NCI-H2081 treated with DMSO at 0.1 percent for 48 hours (cell line): ENCODE measurements at regions not wholly inside any gene's neighbourhood (a gene's known extent, or its start where the extent isn't known, plus 50 kb on each side); places are given as distances from the start of the nearest gene placed in this dataset.
"Not testable (repeated sequence)": the region's sequence is repeated elsewhere in the genome, so short reads cannot be mapped to it uniquely, and the experiment has no call there.

Experiments used
- DNase-seq: peaks from one replicate; lab custom pipeline; 2025; lab: John Stamatoyannopoulos, UW

DNA sequence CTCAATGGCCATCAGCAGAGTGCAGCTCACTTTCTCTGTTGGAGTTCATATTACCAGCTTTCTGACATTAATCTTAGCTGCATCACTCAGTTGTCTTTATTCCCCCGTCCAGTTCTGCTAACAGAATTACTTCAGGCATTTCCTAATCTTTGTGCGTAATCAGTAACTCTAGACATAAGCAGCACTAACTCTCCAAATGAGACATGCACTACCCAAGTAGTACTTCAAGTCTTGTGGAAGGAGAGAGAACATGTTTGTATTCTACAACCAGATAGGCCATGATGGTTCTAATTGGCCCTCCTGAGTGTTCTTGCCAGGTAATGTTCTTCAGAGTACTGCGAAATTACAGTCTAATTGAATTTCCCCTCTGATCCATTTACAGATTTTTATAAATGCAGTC, 448.5 kb upstream of the RPS6KA3 start:
- no peak for DNase-seq

DNA sequence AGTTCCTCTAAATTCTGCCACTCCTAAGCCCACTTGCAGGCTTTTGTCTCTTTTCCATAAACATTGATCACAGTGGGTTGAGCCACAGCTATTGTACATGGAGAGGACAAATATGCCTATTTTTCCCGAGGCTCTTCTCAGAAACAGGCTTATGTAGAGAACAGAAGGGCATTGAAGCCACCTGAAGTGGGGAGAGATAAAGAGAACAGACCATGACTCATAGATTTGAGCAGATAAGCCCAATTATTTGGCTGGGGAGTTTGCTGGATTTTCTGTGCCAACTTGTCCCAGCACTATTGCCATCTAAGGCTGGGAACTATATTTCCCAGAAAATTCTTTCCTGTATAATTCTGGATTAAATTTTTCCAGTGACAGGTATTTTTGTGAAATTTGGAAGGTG, 446.1 kb upstream of the RPS6KA3 start:
- DNase-seq, result no peak

DNA sequence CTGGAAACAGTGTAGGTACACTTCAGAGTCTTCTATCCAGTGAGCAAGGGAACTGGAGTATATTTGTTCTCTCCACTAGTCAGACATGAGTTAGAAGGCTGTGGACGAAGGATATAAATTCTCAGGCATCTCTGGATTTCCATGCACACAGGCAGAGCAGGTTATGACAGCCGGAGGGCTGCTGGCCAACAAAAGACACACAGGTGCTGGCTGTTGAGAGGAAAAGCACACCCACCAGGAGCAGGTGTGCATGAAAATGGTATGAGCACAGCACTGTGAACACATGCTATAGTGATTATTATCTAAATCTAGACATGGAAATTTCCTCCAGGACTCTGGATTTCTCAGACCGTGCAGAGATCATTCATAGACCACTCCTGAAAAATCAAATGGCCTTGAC, 444.7 kb upstream of the RPS6KA3 start:
- DNase-seq, result no peak

DNA sequence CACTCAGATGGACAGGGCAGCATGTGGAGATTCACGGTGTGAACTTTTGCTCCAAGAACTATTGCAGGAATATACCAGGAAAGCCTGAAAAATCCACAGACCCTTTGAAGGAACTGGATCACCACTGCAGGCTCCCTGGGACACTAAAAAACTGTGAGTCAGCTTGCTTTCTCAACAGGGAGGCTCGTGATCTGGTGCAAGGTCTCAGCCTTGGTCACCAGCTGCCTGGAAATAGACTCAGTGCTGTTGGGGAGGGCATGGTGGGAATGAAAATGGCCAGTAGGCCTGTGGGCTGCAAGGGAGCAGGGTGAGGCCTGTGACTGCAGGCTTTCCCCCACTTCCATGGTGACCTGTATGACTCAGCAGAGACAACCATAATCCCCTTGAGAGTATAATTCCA, 426.4 kb upstream of the RPS6KA3 start:
- DNase-seq, result no peak

DNA sequence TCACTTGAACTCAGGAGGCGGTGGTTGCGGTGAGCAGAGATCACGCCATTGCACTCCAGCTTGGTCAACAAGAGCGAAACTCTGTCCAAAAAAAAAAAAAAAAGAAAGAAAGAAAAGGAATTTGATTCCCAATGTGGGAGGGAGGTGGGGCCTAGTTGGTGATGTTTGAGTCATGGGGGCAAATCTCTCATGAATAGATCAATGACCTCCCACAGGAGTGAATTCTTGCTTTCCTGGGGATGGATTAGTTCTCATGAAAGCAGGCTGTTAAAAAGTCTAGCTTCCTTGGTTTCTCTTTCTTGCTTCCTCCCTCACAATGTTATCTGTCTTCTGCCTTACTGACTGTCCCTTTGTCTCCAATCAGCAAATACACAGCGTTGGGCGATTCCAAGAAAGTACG, 419.5 kb upstream of the RPS6KA3 start:
- no peak for DNase-seq

DNA sequence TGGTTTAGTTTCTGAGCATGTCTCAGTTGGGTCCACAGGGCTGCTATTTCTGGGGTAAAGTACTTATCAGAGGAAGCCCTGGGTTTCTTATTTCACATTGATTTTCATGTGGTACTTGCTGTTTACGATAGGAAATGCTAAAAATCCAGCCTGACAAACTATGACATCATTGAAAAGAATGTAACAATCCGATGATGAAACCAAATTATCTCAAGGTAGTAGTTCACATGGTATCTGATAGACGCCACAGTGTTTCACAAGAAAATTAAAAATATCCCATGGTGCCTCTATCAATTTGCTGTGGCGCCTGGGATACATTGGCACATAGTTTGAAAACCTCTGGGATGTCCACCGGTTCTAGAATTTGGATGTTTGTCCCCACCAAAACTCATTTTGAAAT, 418.9 kb upstream of the RPS6KA3 start:
- no peak for DNase-seq

DNA sequence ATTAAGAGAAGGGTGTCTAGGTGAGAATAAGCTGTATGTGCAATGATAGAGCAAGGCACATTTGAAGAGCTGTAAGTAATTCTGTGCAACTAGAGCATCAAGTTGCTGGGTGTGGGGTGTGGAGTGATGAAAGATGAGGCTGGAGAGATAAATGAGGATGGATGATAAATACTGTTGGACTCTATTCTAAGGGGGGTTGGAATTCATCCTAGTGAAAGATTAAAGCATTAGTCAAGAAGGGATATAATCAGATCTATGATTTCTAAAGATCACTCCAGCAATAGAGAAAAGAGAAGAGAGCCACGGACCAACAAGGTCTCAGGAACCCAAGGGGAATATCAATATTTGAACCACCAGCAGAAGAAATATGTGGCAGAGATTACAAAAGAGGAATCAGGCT, 415.0 kb upstream of the RPS6KA3 start:
- DNase-seq, result no peak

DNA sequence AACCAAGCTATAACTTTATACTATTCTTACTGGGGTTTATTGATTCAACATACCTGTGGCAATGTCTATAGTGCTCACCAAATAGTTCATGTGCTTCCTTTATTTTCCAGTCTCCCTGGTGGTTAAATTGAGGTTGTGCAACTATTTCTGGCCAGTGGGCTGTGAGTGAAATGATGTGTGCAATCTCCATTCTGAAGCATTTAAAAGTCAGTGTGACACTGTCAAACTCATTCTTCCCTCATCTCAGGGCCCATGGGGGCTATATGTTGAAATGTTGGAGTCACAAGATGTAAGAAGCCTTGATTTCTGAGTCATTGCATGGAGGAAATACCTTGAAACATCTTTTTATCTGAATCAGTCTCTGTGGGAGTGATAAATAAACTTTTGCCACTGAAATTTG, 414.3 kb upstream of the RPS6KA3 start:
- DNase-seq, result no peak

DNA sequence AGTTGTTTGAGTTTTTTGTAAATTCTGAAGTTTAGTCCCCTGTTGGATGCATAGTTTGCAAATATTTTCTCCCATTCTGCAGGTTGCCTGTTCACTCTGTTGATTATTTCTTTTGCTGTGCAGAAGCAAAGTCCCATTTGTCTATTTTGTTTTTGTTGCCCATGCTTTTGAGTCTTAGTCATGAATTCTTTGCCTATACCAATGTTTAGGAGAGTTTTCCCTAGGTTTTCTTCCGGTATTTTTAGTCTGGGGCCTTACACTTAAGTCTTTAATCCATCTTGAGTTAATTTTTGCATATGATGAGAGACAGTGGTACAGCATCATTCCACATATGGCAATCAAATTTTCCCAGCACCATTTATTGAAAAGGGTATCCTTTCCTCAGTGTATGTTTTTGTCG, 405.8 kb upstream of the RPS6KA3 start:
- DNase-seq, result no peak

DNA sequence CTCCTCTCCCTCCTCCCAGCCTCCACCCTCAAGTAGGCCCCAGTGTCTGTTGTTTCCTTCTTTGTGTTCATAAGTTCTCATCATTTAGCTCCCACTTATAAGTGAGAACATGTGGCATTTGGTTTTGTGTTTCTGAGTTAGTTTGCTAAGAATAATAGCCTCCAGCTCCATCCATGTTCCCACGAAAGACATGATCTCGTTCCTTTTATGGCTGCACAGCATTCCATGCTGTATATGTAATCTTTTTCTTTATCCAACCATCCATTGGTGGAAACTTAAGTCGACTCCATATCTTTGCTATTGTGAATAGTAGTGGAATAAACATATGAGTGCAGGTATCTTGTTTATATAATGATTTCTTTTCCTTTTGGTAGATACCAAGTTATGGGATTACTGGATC, 405.0 kb upstream of the RPS6KA3 start:
- not testable (repeated sequence) for DNase-seq

DNA sequence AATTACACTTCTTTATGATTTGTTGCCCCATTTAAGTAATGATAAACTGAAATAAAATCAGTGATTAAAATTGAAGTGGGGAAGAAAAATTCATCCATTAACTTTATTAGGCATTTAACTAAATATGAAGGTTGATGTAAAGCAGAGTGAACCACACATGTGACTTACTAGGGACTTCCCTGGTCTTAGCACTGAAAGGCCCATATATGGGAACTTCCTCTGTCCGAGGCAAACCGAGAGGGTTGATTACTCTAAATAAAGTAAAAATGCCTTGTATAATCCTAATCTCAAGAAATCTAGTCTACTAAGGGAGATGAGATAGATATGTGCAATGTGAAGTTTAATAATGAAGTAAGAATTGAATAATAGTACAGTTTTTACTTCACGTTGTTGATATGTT, 403.9 kb upstream of the RPS6KA3 start:
- DNase-seq, result no peak

DNA sequence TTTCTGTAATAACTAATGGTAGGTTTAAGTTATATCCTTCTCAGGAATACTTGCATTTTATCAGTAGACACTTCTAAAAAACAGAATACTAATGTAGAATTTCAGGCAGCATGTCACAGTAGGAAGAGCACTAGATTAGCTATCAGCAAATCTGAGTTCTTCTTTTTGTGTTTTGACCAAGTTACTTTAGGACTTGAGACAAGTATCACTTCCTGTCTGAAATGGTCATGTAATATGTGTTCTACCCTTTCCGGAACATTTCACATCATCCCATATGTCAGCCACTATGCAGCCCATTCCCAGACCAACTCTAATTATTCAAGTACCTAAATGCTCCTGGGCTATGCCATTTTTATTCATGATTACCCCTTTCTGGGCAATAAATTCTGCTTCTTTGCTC, 401.8 kb upstream of the RPS6KA3 start:
- no peak for DNase-seq

DNA sequence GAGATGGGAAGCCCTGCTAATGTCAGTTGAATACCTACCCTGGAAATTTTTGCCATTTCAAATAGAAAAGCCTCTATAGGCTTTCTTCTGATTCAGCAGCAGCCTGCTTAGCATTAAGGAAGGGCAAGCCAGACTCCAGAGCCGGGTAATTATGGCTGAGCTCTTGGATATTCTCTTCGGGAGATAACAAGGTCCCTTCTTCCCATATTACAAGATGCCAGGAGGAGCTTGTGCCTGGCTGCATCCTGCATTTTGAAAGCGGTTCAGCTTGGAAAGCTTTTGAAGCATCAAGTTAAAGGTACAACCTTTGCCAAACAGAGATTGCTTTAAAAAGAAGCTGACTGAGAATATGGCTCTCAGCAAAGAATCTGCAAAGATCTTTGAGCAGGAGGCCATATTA, 399.6 kb upstream of the RPS6KA3 start:
- no peak for DNase-seq

DNA sequence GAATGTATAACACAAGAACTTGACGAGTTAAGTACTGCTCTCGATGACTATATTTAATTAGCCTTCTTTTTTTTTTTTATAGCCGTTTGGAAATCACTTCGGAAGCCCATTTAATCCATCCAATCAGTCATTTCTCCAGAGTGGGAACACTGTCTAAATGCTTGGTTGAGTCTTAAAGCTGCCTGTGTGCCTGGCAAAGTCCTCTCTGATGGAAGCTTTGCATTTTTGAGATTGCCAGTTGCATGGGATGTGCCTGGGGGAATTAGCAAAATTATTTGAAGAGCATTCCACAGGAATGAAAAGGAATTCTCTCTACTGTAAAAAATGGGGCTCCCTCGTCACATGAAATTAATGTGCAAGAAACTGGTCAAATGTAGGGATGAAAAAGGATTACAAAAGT, 398.8 kb upstream of the RPS6KA3 start:
- no peak for DNase-seq

DNA sequence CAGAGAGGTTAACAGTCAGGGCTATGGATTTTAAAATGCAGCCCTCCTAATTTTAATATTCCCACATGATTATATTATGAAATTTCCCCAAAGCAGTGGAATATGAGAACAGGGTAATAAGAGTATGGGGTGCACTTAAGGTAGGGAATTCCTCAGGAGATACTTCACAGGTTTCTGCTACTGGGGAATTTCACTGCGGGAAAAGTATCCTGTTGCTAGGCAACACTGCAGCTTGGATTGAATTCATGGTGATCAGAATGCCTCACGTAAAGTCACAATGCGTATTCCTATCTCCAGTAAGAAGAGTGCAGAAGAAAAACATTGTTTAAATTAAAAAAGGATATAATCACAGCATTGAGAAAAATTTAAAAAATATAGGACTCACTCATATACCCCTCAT, 398.1 kb upstream of the RPS6KA3 start:
- no peak for DNase-seq

DNA sequence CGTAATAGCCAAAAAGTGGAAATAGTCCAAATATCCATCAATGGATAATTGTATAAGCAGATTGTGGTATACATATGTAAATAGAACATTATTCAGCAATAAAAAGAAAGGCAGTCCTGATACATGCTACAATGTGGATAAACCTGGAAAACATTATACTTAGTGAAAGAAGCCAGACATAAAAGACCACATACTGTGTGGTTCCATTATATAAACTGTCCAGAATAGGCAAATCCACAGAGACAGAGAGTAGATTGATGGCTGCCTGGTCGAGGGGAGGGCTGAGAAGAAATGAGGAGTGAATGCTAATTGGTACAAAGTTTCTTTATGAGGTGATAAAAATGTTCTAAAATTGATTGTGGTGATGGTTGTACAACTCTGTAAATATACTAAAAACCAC, 397.4 kb upstream of the RPS6KA3 start:
- no peak for DNase-seq

DNA sequence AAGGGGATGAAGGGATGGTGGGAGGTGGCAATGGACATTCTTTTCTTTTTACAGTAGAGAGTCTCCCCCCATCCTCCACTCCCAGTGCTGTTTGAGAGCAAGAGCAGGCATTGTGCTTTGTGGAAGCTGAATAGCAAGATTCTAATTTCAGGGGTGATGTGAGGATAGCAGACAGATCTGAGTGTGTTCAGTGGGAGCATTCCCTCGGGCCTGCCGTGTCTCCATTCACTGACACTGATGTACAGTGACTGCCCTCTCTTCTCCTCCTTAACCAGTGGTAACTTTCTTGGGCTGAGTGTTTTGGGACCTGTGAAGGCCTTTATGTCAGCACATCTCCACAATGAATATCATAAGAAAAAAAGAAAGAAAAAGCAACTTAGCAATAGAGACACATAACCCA, 396.6 kb upstream of the RPS6KA3 start:
- no peak for DNase-seq

DNA sequence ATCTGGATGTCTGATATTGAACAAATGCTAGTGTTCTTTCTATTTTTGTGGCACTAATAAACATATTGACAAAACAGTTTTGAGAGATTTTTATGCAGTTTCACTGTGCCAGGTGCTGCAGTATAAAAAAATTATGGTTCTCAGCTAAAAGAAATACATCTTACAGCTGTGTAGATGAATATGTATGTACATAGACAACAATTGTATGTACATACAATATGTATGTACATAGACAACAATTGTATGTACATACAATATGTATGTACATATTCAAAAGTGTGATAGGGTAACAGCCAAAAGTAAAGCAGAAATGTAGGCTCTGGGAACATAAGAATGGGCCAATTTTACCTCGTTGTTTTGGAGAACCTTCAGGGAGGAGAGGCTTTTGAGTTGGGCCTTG, 390.0 kb upstream of the RPS6KA3 start:
- no peak for DNase-seq

DNA sequence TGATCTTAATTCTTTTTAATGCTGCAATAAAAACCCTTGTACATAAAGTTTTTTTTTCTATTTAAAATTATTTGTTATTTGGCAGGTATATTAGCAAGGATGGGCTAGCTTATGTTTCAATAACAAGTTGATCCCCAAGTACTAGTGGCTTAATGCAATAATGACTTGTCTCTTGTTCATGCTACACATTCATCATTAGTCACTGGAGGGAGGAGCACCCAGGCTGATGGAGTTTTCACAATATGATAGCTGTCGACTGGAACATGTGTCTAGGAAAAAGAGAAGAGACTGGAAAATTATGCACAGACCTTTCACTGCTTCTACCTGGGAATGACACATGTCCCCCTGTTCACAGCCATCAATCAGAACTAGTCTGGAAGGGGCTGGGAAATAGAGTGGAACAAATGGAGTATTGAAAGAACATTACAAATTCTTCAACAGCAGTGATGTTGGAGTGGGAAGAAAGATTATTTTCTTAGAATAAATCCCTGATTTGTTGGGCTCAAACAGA, 387.9 kb upstream of the RPS6KA3 start:
- no peak for DNase-seq

DNA sequence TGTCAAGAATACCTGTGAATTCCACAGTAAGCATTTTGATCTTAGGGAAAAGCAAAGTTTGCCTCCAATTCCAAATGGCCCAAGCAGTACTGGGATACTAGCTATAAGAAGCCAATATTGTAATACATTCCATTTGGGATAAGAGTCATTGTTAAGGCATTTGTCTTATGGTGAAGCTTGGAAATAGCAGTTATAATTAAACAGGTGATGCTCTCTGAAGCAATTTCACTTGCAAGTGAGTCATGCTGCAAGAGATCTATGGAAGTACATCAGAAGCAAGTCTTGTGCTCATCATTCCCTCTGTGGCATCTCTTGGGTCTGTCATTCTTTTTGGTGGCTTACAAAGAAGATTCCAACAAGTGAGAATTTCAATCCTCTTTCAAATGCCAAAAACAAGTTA, 386.4 kb upstream of the RPS6KA3 start:
- no peak for DNase-seq

DNA sequence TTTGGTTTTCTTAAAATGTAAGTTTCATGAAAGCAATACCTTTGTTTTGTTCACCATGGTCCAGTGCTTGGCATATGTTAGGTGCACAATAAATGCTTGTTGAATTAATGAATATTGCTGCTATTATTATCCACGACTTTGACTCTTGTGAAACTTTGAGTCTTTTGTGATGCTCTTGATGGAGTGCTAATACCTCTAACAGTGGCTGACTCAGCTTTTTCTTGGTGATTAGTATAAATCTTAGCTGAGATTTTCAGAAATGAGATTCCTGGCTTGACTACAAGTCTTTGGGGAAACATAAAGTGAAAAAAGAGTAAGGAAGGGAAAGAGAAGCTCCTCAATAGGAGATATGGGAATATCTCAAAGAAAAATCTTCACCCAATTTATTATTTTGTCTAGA, 375.2 kb upstream of the RPS6KA3 start:
- DNase-seq, result no peak

DNA sequence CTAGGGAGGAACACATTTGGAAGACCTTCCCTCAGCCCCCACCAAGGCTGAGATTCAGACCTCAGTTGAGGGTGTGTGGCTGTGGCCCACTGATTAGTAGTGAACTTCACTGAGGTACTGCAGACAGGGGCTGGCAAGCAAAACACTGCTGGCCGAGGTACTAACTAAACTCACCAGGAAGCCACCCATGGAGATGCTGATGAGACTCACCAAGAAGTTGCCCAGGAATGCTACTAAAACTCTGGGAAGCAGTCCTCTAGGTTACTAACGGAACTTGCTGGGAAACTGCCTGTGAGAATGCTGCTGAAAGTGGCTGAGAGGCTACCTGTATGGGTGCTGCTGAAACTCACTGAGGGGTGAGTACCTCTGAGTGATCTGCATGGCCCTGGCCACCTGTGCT, 372.4 kb upstream of the RPS6KA3 start:
- DNase-seq, result no peak

DNA sequence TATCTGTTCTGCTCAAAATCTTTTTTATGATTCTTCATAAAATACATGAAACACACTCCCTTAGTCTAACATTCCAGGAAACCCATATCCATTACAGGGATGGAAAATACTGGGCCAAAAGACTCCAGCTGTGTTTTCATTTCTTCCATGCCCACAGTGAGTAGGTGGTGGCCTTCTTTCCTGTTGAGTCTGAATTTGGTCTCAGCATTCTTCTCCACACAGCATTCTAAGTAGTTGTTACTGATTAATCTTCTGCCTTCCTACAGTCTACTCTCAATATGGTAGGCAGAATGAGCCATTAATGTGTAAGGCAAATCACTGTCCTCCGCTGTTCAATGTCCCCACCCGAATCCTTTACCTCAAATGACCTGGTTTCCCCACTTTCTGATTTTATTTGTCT, 370.6 kb upstream of the RPS6KA3 start:
- no peak for DNase-seq

DNA sequence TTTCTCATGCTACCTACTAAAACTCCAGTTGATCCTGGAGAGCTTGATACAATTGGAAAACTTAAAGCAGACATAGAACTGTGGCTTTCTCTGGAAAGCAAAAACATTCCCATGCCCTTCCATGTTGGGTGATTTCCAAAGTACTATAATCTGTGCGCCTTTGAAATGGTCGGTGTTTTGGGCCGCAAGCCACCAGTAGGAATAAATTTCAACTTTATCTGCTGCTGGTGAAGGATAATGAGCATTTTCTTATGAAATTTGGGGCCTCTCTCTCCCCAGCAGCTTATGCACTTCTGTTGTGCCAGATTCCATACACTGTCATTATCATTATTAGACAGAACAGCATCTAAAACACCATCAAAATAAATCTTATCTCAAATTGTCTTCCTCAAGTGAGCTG, 366.7 kb upstream of the RPS6KA3 start:
- DNase-seq, result no peak

DNA sequence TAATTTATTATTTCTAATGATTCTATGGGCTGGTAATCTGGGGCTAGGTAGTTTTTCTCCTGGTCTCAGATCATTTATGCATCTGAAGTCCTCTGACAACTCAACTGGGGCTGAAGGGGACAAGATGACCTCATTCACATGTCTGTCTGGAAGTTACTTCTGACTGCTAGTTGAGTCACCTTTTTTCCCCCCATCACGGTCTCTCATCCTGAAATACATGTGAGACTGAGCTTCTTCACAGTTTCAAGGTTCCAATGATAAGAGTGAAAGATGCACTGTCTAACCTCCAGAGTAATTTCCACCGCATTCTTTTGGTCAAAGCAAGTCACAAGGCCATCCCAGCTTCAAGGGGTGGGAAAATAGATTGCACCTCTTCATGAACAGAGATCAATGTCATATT, 356.7 kb upstream of the RPS6KA3 start:
- no peak for DNase-seq
